ENCODE measurements at regions not wholly inside any gene's neighbourhood (a gene's known extent, or its start where the extent isn't known, plus 50 kb on each side); places are given as distances from the start of the nearest gene placed in this dataset.

DNA sequence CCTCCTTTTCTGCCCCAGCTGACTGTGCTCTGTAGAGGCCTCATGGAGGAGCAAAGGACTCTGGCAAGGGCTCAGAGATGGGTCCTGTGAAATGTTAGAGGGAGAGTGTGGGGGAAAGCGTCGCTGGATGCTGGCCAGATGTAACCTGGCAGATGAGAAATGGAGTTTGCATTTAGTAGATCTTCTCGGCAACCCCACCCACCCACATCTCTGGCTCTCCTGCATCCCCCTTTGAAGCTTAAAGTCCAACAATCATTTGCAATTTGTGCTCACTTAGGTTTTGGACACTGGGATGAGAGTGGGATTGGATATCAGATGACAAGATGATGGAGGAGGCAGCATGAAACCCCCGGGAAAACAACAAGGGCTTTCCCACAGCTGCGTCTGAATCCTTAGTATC is 523.6 kb upstream of the MCTP2 start:
- no peaks in the 10 kb centered on the region for H3K27me3 ChIP-seq
- TF ChIP-seq, protein P1, sequence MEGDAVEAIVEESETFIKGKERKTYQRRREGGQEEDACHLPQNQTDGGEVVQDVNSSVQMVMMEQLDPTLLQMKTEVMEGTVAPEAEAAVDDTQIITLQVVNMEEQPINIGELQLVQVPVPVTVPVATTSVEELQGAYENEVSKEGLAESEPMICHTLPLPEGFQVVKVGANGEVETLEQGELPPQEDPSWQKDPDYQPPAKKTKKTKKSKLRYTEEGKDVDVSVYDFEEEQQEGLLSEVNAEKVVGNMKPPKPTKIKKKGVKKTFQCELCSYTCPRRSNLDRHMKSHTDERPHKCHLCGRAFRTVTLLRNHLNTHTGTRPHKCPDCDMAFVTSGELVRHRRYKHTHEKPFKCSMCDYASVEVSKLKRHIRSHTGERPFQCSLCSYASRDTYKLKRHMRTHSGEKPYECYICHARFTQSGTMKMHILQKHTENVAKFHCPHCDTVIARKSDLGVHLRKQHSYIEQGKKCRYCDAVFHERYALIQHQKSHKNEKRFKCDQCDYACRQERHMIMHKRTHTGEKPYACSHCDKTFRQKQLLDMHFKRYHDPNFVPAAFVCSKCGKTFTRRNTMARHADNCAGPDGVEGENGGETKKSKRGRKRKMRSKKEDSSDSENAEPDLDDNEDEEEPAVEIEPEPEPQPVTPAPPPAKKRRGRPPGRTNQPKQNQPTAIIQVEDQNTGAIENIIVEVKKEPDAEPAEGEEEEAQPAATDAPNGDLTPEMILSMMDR (IDR thresholded peaks at IDR 0.05): no peak
- TF ChIP-seq POLR2A (IDR thresholded peaks at IDR 0.05): no peak
- H3K4me1 ChIP-seq: no peaks in the 10 kb centered on the region
- H3K27ac ChIP-seq: peak overlapping the region in 1 of 2 donors; percentile 43
- intact Hi-C loops (cut with DNase I; ENCODE audit: low total_unique reads): no loop called here
- no peak overlapping the region for H3K4me3 ChIP-seq
- H3K36me3 ChIP-seq: no peaks in the 10 kb centered on the region
- no peak for DNase-seq
- H3K9me3 ChIP-seq: no peaks in the 10 kb centered on the region

DNA sequence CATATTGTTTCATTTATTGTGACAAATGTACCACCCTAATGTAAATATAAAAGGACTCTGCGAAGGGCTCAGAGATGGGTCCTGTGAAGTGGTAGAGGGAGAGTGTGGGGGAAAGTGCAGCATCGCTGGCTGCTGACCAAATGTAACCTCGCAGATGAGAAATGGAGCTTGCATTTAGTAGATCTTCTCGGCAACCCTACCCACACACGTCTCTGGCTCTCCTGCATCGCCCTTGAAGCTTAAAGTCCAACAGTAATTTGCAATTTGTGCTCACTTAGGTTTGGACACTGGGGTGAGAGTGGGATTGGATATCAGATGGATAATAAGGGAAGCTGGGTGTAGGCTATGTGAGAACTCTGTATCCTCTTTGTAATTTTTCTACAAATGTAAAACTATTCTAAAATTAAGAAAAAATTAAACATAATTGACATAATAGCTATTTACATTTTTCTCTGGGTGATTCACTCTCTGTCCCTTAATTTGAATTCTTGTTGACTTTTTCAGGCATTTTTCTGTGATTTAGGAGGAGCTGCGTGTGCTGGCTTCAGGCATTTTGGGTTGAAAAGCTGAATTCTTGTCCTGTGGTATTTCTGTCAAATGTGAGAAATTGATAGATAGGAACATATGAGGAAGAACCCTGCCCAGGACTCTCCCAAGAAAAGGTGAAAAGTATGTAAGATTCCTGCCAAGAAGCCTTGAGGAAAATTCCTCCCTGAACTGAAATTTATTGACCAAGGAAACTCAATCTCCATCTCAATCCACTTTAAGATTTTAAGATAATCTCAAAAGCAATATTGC is 524.7 kb upstream of the MCTP2 start:
- Histone ChIP-seq H3K9me3 (no peaks in the 10 kb centered on the region), H3K27ac (peak overlapping the region in 1 of 2 donors; percentile 43), H3K36me3 (no peaks in the 10 kb centered on the region), H3K4me1 (no peaks in the 10 kb centered on the region), H3K27me3 (no peaks in the 10 kb centered on the region), H3K4me3 (no peak overlapping the region)
- intact Hi-C loops (cut with DNase I; ENCODE audit: low total_unique reads): no loop called here
- TF ChIP-seq, protein P1 (IDR thresholded peaks at IDR 0.05): no peak
- no peak for TF ChIP-seq POLR2A (IDR thresholded peaks at IDR 0.05)
- no peak for DNase-seq

DNA sequence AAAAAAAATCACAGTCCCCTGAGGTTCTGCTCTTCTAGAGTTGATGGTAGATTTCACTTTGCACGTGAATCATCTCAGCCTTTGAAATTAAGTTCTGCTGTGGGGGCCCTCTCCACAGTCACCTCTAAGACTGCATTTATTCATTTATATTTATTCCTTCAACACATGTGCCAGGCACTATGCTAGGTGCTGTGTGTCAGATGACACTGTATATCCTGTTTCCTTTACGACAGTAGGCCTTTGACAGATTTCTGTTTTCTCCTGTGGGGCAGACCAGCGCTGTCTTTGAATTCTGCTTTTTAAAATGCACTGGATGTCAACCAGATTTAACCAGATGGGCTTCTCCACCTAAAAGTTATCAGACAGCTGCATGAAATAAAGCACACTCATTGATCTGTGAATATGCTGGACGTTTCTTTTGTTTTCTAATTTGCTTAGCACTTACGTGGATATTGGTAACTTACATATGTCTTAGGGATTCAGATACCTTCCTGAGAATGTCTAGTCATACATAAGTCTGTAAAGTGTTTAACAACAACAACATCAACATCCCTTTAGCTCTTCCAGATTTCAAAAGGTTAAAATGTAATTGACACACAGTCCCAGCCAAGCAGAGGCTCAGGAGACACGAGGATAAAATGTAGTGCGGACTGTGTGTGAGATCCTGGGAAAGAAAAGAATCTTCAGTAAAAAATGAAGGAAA is 525.5 kb upstream of the MCTP2 start:
- TF ChIP-seq, protein P1 (IDR thresholded peaks at IDR 0.05): no peak
- no peak for TF ChIP-seq POLR2A (IDR thresholded peaks at IDR 0.05)
- H3K27me3 ChIP-seq: no peaks in the 10 kb centered on the region
- H3K4me3 ChIP-seq: no peak overlapping the region
- DNase-seq: no peak
- H3K9me3 ChIP-seq: no peaks in the 10 kb centered on the region
- intact Hi-C loops (cut with DNase I; ENCODE audit: low total_unique reads): no loop called here
- H3K27ac ChIP-seq: no peak overlapping the region
- H3K4me1 ChIP-seq: no peaks in the 10 kb centered on the region
- H3K36me3 ChIP-seq: no peaks in the 10 kb centered on the region

DNA sequence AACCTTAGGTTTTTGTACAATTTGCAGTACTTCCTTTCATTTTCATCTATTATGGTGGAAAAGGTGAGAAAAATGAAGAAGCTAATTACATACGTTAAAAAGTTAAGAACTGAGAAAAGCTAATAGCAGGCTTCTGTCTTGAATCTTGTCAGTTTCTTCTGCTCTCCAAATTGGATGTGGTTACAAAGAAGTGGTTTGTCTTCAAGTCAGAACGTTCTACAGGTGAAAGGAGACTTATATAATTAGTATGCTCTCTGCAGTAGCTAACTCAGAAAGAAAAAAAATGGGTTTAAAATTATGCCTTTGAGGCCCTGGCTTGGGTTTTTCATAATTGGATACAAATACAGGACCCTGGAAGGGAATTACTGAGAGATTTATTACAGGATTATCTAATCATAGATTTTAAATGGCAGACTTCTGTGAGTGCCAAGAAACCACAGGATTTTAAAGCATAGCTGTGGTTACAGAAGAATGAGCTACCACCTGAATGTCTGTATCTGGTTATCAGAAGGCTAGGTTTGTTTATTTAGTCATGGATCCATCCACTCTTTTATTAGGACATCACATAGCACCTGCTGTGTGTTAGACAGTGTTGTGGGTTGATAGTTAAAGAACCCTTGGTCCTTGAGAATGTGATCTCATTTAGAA is 528.1 kb upstream of the MCTP2 start:
- DNase-seq: no peak
- no peak for TF ChIP-seq POLR2A (IDR thresholded peaks at IDR 0.05)
- TF ChIP-seq, protein P1 (IDR thresholded peaks at IDR 0.05): no peak
- intact Hi-C loops (cut with DNase I; ENCODE audit: low total_unique reads): no loop called here
- Histone ChIP-seq H3K27ac (no peak overlapping the region), H3K36me3 (no peaks in the 10 kb centered on the region), H3K4me3 (no peak overlapping the region), H3K27me3 (no peaks in the 10 kb centered on the region), H3K9me3 (no peaks in the 10 kb centered on the region), H3K4me1 (no peaks in the 10 kb centered on the region)

DNA sequence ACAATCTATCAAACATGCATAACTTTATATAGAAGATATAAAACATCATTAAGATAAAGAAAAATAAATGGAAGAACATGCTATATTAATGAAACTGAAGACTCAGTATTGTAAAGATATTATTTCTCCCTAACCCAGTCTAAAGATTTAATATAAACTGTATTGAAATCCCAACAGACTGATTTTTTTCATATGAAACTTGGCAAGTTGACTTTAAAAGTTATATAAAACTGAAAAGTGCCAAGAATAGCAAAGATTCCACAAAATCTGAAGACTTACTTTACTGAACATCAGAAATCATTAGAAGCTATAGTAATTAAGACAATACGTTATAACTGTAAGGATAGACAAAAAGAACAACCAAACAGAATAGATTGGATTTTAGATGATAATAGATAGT is 531.3 kb upstream of the MCTP2 start:
- Histone ChIP-seq H3K27ac (no peak overlapping the region), H3K4me1 (no peaks in the 10 kb centered on the region), H3K27me3 (no peaks in the 10 kb centered on the region), H3K36me3 (no peaks in the 10 kb centered on the region), H3K4me3 (no peak overlapping the region), H3K9me3 (no peaks in the 10 kb centered on the region)
- TF ChIP-seq, protein P1 (IDR thresholded peaks at IDR 0.05): no peak
- TF ChIP-seq POLR2A (IDR thresholded peaks at IDR 0.05): no peak
- no peak for DNase-seq
- intact Hi-C loops (cut with DNase I; ENCODE audit: low total_unique reads): no loop called here

Measured in uterus (tissue), 3 donors.